GM19467 (cell line): ENCODE measurements at regions not wholly inside any gene's neighbourhood (a gene's known extent, or its start where the extent isn't known, plus 50 kb on each side); places are given as distances from the start of the nearest gene placed in this dataset.
"Not testable (repeated sequence)": the region's sequence is repeated elsewhere in the genome, so short reads cannot be mapped to it uniquely, and the experiment has no call there.

Source experiments
- ATAC-seq: cut with Tn5 transposase; IDR thresholded peaks from one replicate; pipeline ENCODE4 v1.9.1; 2021; ENCODE audit warnings: mild to moderate bottlenecking, moderate library complexity; ENCODE audit not compliant: unreplicated experiment

DNA sequence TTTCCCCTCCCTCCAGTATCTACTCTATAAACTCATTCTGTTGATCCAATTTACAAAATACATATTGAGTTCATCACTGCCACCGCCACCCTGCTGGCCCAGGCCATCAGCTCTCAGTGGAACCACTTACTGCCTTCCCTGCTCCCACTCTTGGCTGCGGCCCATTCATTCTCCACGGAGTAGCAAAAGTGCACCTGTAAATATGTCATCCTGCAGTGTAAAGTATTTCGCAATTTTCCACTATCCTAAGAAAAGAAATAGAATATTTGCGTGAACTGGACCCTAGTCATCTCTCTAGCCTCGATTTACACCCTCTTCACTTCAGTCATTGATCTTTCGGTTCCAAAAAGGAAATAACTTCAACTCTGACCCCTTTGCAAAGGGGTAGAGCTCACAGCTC, 258.3 kb upstream of the TFAP2D start:
- ATAC-seq, result no peak

GRCh38 chr6:50457351-50457750, 256.0 kb upstream of the TFAP2D start:
- no peak for ATAC-seq

- ATAC-seq, result no peak
These were observed 251.6 kb upstream of the TFAP2D start for GRCh38 chr6:50461696-50462095.

DNA sequence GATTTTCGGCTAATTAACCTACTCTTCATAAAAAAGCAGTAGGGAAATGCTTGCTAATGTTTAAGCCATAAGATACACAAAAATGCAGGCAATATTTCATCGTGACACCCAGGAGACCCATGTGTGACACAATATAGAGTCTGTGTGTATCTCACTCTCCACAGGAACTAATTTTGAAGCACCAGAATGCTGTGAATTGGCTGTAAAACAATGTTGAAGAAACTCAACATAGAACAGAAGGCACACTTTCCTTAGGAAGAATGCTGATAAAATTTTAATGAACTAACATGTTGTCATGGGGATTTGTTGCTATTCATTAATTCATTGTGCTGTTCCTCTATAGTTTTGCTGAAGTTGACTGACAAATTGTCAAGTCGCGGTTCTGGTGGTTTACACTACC, 249.4 kb upstream of the TFAP2D start:
- ATAC-seq, result no peak

GRCh38 chr6:50467931-50468330, 245.4 kb upstream of the TFAP2D start:
- ATAC-seq, result no peak

GRCh38 chr6:50471041-50471440, 242.3 kb upstream of the TFAP2D start:
- ATAC-seq, result no peak

DNA sequence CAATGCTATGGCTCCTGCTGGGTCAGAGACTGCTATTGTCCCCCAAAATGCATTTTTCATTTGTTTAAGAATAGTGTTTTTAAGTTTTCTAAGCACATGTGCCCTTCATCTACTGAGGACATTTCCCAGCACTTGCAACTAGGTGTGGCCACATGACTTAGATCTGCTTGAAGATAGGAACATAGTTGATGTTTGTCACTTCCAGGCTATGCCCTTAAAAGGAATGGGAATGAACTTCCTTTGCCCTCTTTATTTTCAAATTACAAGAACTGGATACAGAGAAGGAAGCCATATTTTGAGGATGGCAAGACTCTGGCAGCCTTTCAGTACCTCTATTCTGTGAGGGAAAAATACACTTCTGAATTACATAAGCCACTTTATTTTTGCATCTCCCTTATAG, 203.0 kb upstream of the TFAP2D start:
- no peak for ATAC-seq

DNA sequence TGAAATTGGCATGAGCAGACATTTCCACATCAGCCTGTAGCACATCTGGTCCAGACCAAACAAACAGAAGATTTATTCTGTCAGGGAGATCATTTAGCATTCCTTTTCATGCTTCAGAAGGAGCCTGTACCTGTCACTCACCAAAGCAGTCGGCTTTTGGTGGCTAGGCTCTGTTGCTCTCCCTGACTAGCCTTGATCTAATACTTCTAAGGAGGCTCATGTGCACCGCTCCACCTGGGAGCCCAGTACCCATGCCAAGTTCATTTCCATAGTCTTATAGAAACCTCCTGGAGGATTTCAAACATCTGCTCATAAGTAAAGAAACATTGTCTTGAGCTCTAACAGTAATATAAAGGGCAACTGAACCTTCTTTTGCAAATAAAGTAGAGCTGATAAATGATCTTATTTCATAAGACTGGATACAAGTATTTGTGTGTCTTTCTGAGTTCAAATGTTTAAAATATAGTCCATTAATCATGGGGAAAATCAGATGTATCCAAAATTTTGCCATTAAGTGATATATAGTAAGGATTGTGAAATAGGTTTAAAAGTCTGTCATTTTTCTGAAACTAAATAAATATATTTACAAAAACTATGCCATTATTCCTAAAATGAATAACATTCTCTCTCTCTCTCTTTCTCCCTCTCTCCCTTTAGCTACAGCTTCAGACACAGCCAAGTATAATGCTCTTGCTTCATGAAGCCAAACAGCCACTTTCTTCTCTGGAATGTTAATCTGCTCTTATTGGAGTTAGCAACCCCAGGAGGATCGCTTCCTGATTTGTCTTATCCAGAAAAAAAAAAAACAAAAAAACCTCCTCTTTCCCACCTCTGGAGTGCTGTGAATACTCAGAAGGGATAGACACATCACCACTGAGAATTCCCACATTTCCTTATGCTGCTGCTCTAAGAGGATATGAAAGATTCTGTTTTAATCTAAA, 192.7 kb upstream of the TFAP2D start:
- ATAC-seq, result no peak

GRCh38 chr6:50524341-50524740, 189.0 kb upstream of the TFAP2D start:
- ATAC-seq, result no peak

DNA sequence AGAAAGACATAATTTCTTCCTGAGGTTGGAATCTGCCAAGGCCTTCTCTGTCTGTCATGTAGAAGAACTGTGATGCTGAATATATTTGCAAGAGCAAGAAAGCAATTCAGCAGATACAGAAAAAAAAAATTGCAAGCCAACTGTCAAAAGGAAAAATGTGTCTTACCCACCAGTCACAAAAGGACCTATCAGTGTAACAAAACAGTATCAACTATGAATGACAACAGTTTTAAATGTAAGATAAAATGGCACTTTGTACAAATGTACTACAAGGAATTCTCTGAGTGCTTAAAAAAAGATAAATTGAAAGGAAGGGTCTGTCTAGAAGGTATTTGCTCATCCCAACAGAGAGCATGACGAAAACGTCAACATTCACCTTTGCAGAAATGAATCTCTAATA, 185.3 kb upstream of the TFAP2D start:
- ATAC-seq, result no peak

DNA sequence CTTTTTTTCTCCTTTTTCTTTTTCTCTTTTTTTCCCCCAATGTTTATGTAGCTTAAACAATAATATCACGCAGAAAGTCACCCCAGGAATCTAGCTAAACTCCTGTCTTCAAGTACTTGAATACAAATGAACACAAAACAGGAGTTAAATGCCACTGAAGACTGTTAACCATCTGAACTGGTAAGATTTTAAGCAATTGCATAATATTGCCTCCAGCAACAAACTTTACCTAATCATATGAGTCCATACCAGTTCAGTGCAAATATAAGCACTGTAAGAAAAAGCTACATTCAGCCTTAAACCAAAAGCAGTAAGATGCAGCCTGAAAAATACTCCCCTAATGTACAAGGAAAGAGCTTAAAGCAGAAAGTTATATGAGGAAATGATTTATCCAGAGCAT, 173.9 kb upstream of the TFAP2D start:
- no peak for ATAC-seq

DNA sequence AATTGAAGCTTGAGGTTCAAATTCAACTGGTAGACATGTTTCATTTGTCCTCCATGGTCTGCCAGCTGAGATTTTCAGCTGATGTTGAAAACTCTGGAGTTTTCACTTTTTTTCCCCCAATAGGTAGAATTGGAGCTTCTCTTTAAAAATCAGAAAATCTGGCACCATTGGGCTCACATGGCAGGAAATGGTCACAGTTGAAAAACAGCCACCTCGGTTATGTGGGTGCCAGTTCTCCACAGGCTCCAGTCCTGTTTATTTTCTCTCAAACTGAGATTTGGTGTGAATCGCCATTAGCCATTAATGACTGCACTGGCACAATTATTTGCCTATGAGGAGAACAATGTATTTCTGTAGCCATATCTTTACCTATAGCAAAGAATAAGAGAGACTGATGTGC, 171.4 kb upstream of the TFAP2D start:
- ATAC-seq, result no peak

GRCh38 chr6:50543666-50544065, 169.7 kb upstream of the TFAP2D start:
- no peak for ATAC-seq

- ATAC-seq, result no peak
These were observed 164.3 kb upstream of the TFAP2D start for GRCh38 chr6:50549026-50549425.

GRCh38 chr6:50549475-50549874, 163.9 kb upstream of the TFAP2D start:
- no peak for ATAC-seq

GRCh38 chr6:50555982-50556381, 157.3 kb upstream of the TFAP2D start:
- no peak for ATAC-seq

- no peak for ATAC-seq
These were observed 148.3 kb upstream of the TFAP2D start for GRCh38 chr6:50565004-50565403.

DNA sequence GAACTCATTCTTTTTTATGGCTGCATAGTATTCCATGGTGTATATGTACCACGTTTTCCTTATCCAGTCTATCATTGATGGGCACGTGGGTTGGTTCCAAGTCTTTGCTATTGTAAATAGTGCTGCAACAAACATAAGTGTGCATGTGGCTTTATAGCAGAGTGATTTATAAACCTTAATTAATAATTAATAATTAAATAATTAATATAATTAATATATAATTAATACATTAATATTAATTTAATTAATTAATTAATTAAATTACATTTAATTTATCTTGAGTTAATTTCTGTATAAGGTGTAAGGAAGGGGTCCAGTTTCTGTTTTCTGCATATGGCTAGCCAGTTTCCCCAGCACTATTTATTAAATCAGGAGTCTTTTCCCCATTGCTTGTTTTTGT, 142.1 kb upstream of the TFAP2D start:
- not testable (repeated sequence) for ATAC-seq

DNA sequence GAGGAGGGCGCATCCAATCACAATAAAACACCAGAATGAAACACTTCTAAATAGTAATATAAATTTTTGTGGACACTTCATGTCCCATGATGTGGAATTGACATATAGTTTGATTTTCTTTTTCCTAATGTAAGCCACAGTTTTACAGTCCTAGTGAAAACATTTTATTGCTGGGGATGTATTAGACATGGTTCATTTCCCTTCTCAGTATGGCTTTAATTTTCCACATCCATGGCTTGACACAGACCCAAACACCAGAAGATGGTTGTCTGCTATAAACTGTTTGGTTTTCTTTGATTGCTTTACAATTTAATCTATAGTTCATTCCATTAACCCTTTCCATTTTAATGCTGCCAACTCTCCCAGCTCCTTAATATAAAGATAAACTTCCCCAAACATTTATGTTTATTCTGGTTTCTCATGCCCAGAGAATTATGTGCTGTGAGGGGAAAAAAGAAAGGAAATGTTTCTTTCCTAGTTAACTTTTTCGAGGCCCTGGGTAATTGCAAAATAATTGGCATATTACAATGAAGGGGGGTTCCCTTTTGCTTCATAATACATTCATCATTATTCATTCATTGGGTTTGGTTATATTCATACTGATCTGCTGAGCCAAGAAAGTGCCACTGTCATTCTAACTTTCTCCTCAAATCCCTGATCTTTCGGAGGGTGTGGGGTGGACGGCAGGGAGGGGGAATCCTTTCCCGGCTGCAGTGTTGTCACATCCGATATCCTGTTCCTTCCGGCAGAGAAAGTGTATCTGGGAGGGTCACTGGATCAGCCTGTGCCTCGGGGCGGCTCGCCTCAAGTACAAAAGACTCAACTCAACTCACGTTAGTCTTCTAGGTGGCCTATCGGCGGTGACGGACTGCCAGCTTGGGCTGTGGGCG, 127.6 kb upstream of the TFAP2D start:
- no peak for ATAC-seq

DNA sequence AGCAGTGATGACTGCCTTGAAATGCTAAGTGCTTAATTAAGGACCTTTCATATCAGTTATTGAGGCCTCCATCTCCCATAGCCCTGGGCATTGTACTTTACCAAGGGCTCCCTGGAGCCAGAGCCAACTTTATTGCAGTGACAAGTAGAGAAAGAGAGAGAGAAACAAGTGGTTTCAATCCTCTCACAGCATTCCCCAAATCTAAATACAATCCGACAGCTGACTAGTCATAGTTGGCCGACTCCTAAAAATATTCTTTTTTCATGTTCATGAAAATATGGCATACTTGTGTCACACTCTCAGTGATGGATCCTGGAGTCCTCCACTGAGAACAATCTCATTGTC, 127.0 kb upstream of the TFAP2D start:
- ATAC-seq, result no peak

GRCh38 chr6:50589751-50590470, 123.4 kb upstream of the TFAP2D start:
- no peak for ATAC-seq
